Sigmoid colon (tissue), 6 donors: ENCODE measurements at regions not wholly inside any gene's neighbourhood (a gene's known extent, or its start where the extent isn't known, plus 50 kb on each side); places are given as distances from the start of the nearest gene placed in this dataset.

Source experiments
- DNase-seq: peaks from one replicate; pipeline ENCODE4 v3.0.0-alpha.2; 2019
- H3K27ac ChIP-seq, 4 donors: fragments of 200-600 bp; sonication (generic); one replicate each; pipeline ENCODE4 v1.5.1; 2016 to 2019; ENCODE audit warnings: mild to moderate bottlenecking in 1 of 4
- H3K27me3 ChIP-seq, 3 donors: fragments of 200-600 bp; sonication (generic); one replicate each; pipeline ENCODE4 v1.5.1; 2019; ENCODE audit warnings: mild to moderate bottlenecking in 1 of 3
- H3K36me3 ChIP-seq, 4 donors: fragments of 200-600 bp; sonication (generic); one replicate each; pipeline ENCODE4 v1.5.1; 2016 to 2019
- H3K4me1 ChIP-seq, 4 donors: fragments of 200-600 bp; sonication (generic); one replicate each; pipeline ENCODE4 v1.5.1; 2017 to 2019
- H3K4me3 ChIP-seq, 4 donors: fragments of 200-600 bp; sonication (generic); one replicate each; pipeline ENCODE4 v1.5.1; 2017 to 2019; ENCODE audit warnings: mild to moderate bottlenecking in 2 of 4, moderate library complexity in 1 of 4
- H3K9me3 ChIP-seq, 4 donors: fragments of 200-600 bp in 3 of 4; sonication (generic) in 3 of 4; one replicate each; pipeline versions ENCODE4 v1.5.1 to v1.6.1; 2013 to 2019
- EP300 ChIP-seq, 4 donors: sonication (generic); formaldehyde crosslinking; IDR thresholded peaks; one replicate each; pipeline ENCODE4 v1.6.1; 2017; ENCODE audit warnings: antibody characterized with exemption in 4 of 4
- POLR2A ChIP-seq, 2 donors: fragments of 450-650 bp; IDR thresholded peaks; one replicate each; pipeline ENCODE4 v1.6.1; 2016; ENCODE audit warnings: antibody characterized with exemption in 2 of 2, mild to moderate bottlenecking in 2 of 2, moderate library complexity in 2 of 2
- POLR2AphosphoS5 ChIP-seq, 4 donors: sonication (generic); formaldehyde crosslinking; IDR thresholded peaks; one replicate each; pipeline ENCODE4 v1.6.1; 2017; ENCODE audit warnings: antibody characterized with exemption in 4 of 4
- WGBS, 2 donors: extraction: QIAGEN DNeasy Blood & Tissue Kit; methylation state at CpG; one replicate each; pipeline ENCODE4 v1.1.7; 2013; 5-methylcytosine and 5-hydroxymethylcytosine counted together
- intact Hi-C: fragments of 100-400 bp; cut with DNase I; formaldehyde crosslinking; loops from one replicate; pipeline ENCODE4 v1.15.1; 2023
- TF ChIP-seq, protein P1 (sequence below), 4 experiments: fragments of 450-650 bp in 3 of 4; fragments of 200-600 bp in 1 of 4; IDR thresholded peaks; one replicate each; pipeline ENCODE4 v1.5.1; 2016 to 2019; ENCODE audit warnings: antibody characterized with exemption in 4 of 4, mild to moderate bottlenecking in 3 of 4, moderate library complexity in 2 of 4
- donor health status: healthy with polysubstance abuse.
- donor health status: healthy.

DNA sequence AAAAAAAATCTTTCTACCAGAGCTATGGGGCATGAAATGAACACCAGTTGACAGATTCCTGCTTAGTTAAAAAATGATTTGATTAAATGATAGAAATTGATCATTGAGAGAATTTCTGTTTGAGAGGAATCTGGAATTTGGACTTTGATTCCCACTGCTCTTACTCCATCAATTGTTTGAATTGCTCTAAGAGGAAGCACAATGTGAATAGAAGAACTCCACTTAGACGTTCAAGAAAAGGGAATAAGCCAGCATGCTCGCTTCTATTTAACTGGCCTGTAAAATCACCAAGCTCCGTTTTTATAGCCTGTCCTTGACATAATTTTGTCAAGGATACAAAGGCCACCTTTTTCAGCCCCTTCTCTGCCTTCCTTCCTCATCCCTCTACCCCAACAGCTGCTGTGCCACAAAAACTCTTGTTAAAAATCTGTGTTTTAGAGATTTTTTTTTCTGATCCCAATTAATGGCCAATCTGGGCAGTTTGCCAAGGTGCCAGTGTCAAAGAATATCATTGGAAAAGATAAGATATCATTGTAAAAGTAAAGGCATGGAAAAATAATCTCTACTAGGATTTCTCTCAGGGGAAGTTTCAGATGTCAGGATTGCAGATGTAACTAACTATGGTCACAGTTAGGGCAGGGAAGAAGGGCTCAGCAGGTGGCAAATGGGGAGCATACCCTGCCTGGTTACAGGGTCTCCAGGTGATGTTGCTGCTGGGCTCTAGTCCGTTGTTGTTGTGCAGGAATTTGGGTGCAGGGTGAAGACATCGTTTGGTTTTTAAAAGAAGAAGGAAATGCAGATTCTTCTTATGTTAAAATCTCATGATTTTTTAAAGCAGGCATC lies 301.8 kb upstream of the PDZRN3 start:
- WGBS, 2 donors, result 11 to 35% methylated on average over 5 of the region's 5 CpGs
- Histone ChIP-seq H3K36me3 (no peaks in the 10 kb centered on the region), H3K27me3 (no peaks in the 10 kb centered on the region), H3K4me3 (no peak overlapping the region), H3K9me3 (no peaks in the 10 kb centered on the region), H3K27ac (no peak overlapping the region), H3K4me1 (no peaks in the 10 kb centered on the region)
- intact Hi-C loops, result no loop called here
- DNase-seq, result no peak
- no peak for TF ChIP-seq POLR2A (IDR thresholded peaks at IDR 0.05)
- no peak for TF ChIP-seq EP300 (IDR thresholded peaks at IDR 0.05)
- no peak for TF ChIP-seq POLR2AphosphoS5 (IDR thresholded peaks at IDR 0.05)
- TF ChIP-seq, protein P1, sequence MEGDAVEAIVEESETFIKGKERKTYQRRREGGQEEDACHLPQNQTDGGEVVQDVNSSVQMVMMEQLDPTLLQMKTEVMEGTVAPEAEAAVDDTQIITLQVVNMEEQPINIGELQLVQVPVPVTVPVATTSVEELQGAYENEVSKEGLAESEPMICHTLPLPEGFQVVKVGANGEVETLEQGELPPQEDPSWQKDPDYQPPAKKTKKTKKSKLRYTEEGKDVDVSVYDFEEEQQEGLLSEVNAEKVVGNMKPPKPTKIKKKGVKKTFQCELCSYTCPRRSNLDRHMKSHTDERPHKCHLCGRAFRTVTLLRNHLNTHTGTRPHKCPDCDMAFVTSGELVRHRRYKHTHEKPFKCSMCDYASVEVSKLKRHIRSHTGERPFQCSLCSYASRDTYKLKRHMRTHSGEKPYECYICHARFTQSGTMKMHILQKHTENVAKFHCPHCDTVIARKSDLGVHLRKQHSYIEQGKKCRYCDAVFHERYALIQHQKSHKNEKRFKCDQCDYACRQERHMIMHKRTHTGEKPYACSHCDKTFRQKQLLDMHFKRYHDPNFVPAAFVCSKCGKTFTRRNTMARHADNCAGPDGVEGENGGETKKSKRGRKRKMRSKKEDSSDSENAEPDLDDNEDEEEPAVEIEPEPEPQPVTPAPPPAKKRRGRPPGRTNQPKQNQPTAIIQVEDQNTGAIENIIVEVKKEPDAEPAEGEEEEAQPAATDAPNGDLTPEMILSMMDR (IDR thresholded peaks at IDR 0.05), result no peak

DNA sequence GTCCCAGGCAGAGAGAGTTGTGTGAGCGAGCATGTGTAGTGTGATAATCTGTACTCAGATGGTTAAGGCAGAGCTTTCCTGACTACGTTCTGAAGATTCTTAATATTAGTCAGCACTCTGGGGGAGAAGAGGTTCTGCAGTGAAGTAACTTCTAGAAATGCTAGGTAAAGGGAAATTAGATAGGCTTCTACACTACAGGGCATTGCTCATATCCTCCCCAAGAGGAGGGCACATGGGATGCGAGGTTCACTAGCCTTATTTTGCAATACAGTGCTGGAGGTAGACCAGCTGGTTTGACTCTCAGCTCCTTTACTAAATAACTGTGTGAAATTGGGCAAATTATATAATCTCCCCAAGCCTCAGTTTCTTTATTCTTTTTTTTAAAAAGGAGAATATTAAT lies 300.3 kb upstream of the PDZRN3 start:
- Histone ChIP-seq H3K36me3 (no peaks in the 10 kb centered on the region), H3K27ac (no peak overlapping the region), H3K27me3 (no peaks in the 10 kb centered on the region), H3K4me3 (no peak overlapping the region), H3K4me1 (no peaks in the 10 kb centered on the region), H3K9me3 (no peaks in the 10 kb centered on the region)
- TF ChIP-seq, protein P1 (IDR thresholded peaks at IDR 0.05), result no peak
- no peak for TF ChIP-seq POLR2A (IDR thresholded peaks at IDR 0.05)
- TF ChIP-seq POLR2AphosphoS5 (IDR thresholded peaks at IDR 0.05), result no peak
- no peak for TF ChIP-seq EP300 (IDR thresholded peaks at IDR 0.05)
- DNase-seq, result no peak
- WGBS, 2 donors, result 84 to 90% methylated on average over 3 of the region's 3 CpGs
- intact Hi-C loops, result no loop called here

DNA sequence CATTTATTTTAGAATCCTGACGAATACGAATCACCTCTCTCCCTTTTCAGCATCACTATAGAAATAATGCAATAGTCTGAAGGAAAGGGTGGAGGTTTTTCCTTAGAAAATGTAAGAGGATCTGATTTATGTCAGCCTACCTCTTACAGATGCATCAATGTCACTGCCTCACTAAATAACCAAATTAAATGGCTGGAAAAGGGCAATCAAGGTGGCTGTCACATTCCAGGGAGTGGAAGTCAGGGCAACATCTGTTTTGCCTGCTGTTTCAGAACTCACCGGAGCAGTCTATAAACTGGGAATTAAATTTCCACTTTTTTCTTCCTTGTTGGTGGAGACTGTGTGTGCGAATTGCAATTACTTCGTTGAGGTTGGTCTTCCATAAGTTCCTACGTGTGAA lies 299.3 kb upstream of the PDZRN3 start:
- intact Hi-C loops, result no loop called here
- H3K27me3 ChIP-seq, result no peaks in the 10 kb centered on the region
- H3K27ac ChIP-seq, result no peak overlapping the region
- no peak for DNase-seq
- H3K36me3 ChIP-seq, result no peaks in the 10 kb centered on the region
- TF ChIP-seq, protein P1 (IDR thresholded peaks at IDR 0.05), result no peak
- TF ChIP-seq POLR2AphosphoS5 (IDR thresholded peaks at IDR 0.05) (no peak), EP300 (IDR thresholded peaks at IDR 0.05) (no peak), POLR2A (IDR thresholded peaks at IDR 0.05) (no peak)
- 44 to 75% methylated on average over 6 of the region's 6 CpGs for WGBS, 2 donors
- H3K4me3 ChIP-seq, result no peak overlapping the region
- no peaks in the 10 kb centered on the region for H3K9me3 ChIP-seq
- no peaks in the 10 kb centered on the region for H3K4me1 ChIP-seq

DNA sequence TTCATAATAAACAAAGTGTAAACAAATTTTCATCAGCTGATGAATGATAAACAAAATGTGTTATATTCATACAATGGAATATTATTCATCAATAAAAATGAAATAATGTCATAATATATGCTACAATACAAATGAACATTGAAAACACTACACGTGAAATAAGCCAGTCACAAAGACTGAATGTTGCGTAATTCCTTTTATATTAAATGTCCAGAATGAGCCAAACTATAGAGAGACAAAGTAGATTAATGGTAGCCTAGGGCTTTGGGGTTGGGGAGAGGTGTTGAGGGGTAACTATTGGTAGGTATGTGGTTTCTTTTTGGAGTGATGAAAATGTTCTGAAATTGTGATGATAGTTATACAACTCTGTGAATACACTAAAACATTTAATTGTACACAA lies 292.9 kb upstream of the PDZRN3 start:
- intact Hi-C loops, result no loop called here
- no peaks in the 10 kb centered on the region for H3K4me1 ChIP-seq
- no peak for DNase-seq
- no peaks in the 10 kb centered on the region for H3K9me3 ChIP-seq
- TF ChIP-seq POLR2AphosphoS5 (IDR thresholded peaks at IDR 0.05) (no peak), POLR2A (IDR thresholded peaks at IDR 0.05) (no peak), EP300 (IDR thresholded peaks at IDR 0.05) (no peak)
- TF ChIP-seq, protein P1 (IDR thresholded peaks at IDR 0.05), result no peak
- WGBS, 2 donors, result 89 to 95% methylated on average over 2 of the region's 2 CpGs
- H3K4me3 ChIP-seq, result no peak overlapping the region
- H3K36me3 ChIP-seq, result no peaks in the 10 kb centered on the region
- no peak overlapping the region for H3K27ac ChIP-seq
- H3K27me3 ChIP-seq, result no peaks in the 10 kb centered on the region

DNA sequence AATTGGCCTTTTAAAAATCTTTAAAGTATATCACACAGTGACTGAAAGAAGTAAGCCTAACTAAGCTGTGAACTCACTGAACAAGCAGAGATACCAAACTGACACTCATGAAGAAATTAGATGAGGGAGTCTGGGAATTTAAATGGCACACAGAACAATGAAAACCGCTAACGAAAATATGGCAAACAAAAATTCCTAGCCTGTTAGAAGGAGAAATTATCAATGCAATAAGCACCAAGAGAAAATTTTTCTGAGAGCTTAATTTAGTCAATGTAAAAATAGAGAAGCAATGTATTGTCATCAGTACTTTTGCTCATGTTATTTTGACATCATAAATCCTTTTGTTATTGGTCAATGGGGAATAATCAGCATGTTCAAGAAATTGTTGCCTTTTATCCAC lies 291.1 kb upstream of the PDZRN3 start:
- no peak for DNase-seq
- Histone ChIP-seq H3K27ac (no peak overlapping the region), H3K36me3 (no peaks in the 10 kb centered on the region), H3K4me3 (no peak overlapping the region), H3K9me3 (no peaks in the 10 kb centered on the region), H3K27me3 (no peaks in the 10 kb centered on the region), H3K4me1 (no peaks in the 10 kb centered on the region)
- 90 to 95% methylated on average over 2 of the region's 2 CpGs for WGBS, 2 donors
- intact Hi-C loops, result no loop called here
- TF ChIP-seq, protein P1 (IDR thresholded peaks at IDR 0.05), result no peak
- TF ChIP-seq POLR2A (IDR thresholded peaks at IDR 0.05), result no peak
- no peak for TF ChIP-seq POLR2AphosphoS5 (IDR thresholded peaks at IDR 0.05)
- no peak for TF ChIP-seq EP300 (IDR thresholded peaks at IDR 0.05)
